Right hindlimb (tissue), 1 donor: ENCODE measurements at regions not wholly inside any gene's neighbourhood (a gene's known extent, or its start where the extent isn't known, plus 50 kb on each side); places are given as distances from the start of the nearest gene placed in this dataset.

Experiments
- DNase-seq: peaks from one replicate; pipeline ENCODE4 v3.0.0-alpha.2; 2018

GRCh38 chr2:19776941-19777514 is 124.8 kb downstream of the TTC32 start:
- no peak for DNase-seq

GRCh38 chr2:19775838-19776237 is 125.9 kb downstream of the TTC32 start:
- no peak for DNase-seq

- DNase-seq: no peak
These were observed 126.5 kb downstream of the TTC32 start for GRCh38 chr2:19775315-19775714.

- no peak for DNase-seq
These were observed 127.0 kb downstream of the TTC32 start for GRCh38 chr2:19774805-19775176.

GRCh38 chr2:19772981-19773380 is 128.8 kb downstream of the TTC32 start:
- DNase-seq: no peak

- DNase-seq: no peak
These were observed 132.3 kb downstream of the TTC32 start for GRCh38 chr2:19769513-19769912.

- DNase-seq: no peak
These were observed 133.9 kb downstream of the TTC32 start for GRCh38 chr2:19767899-19768298.

- no peak for DNase-seq
These were observed 136.8 kb downstream of the TTC32 start for GRCh38 chr2:19764998-19765397.

- no peak for DNase-seq
These were observed 138.1 kb downstream of the TTC32 start for GRCh38 chr2:19763731-19764130.

GRCh38 chr2:19762959-19763605 is 138.7 kb downstream of the TTC32 start:
- no peak for DNase-seq

GRCh38 chr2:19762142-19762541 is 139.6 kb downstream of the TTC32 start:
- DNase-seq: no peak

- DNase-seq: no peak
These were observed 141.9 kb downstream of the TTC32 start for GRCh38 chr2:19759880-19760279.

GRCh38 chr2:19758658-19759057 is 143.1 kb downstream of the TTC32 start:
- no peak for DNase-seq

GRCh38 chr2:19757586-19757985 is 144.2 kb downstream of the TTC32 start:
- DNase-seq: no peak

GRCh38 chr2:19754907-19755306 is 146.9 kb downstream of the TTC32 start:
- no peak for DNase-seq

- no peak for DNase-seq
These were observed 148.0 kb downstream of the TTC32 start for GRCh38 chr2:19753818-19754217.

GRCh38 chr2:19753314-19753713 is 148.5 kb downstream of the TTC32 start:
- DNase-seq: no peak

- no peak for DNase-seq
These were observed 149.3 kb downstream of the TTC32 start for GRCh38 chr2:19752500-19752899.

- DNase-seq: no peak
These were observed 150.2 kb downstream of the TTC32 start for GRCh38 chr2:19751631-19752030.

- DNase-seq: no peak
These were observed 151.6 kb downstream of the TTC32 start for GRCh38 chr2:19750136-19750535.

GRCh38 chr2:19749507-19749836 is 152.3 kb downstream of the TTC32 start:
- no peak for DNase-seq

GRCh38 chr2:19748711-19749506 is 152.9 kb downstream of the TTC32 start:
- no peak for DNase-seq

GRCh38 chr2:19748073-19748375 is 153.8 kb downstream of the TTC32 start:
- DNase-seq: no peak

GRCh38 chr2:19747310-19748072 is 154.3 kb downstream of the TTC32 start:
- no peak for DNase-seq
